ENCODE measurements at regions not wholly inside any gene's neighbourhood (a gene's known extent, or its start where the extent isn't known, plus 50 kb on each side); places are given as distances from the start of the nearest gene placed in this dataset.

DNA sequence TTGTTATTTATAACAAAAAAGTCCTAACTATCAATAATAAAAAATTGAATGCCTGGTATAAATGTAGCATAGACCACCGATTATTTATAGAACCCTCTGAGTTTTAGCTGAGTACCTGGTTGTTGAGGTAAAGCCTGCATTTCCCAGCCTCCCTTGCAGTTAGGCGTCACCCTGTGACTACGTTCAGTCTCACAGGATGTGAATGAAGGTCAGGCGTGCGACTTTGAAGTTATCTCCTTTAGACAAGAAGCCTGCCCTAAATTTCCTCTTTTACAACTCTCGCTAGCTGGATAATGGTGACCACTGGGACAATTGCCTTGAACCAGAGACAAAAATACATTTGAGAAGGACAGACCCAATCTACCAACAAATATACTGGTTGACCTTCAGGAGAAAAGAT, 67.5 kb upstream of the TES start:
- no peak for TF ChIP-seq POLR2AphosphoS5 (IDR thresholded peaks at IDR 0.05; ENCODE audit: low read depth, low read length)
- TF ChIP-seq, protein P1, sequence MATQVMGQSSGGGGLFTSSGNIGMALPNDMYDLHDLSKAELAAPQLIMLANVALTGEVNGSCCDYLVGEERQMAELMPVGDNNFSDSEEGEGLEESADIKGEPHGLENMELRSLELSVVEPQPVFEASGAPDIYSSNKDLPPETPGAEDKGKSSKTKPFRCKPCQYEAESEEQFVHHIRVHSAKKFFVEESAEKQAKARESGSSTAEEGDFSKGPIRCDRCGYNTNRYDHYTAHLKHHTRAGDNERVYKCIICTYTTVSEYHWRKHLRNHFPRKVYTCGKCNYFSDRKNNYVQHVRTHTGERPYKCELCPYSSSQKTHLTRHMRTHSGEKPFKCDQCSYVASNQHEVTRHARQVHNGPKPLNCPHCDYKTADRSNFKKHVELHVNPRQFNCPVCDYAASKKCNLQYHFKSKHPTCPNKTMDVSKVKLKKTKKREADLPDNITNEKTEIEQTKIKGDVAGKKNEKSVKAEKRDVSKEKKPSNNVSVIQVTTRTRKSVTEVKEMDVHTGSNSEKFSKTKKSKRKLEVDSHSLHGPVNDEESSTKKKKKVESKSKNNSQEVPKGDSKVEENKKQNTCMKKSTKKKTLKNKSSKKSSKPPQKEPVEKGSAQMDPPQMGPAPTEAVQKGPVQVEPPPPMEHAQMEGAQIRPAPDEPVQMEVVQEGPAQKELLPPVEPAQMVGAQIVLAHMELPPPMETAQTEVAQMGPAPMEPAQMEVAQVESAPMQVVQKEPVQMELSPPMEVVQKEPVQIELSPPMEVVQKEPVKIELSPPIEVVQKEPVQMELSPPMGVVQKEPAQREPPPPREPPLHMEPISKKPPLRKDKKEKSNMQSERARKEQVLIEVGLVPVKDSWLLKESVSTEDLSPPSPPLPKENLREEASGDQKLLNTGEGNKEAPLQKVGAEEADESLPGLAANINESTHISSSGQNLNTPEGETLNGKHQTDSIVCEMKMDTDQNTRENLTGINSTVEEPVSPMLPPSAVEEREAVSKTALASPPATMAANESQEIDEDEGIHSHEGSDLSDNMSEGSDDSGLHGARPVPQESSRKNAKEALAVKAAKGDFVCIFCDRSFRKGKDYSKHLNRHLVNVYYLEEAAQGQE (IDR thresholded peaks at IDR 0.05; ENCODE audit: insufficient read depth in 1 of 2, low read depth in 2 of 2, low read length in 2 of 2) = no peak
